VCaP (cell line): ENCODE measurements at regions not wholly inside any gene's neighbourhood (a gene's known extent, or its start where the extent isn't known, plus 50 kb on each side); places are given as distances from the start of the nearest gene placed in this dataset.
"Not testable (repeated sequence)": the region's sequence is repeated elsewhere in the genome, so short reads cannot be mapped to it uniquely, and the experiment has no call there.

Source experiments
- H3K27ac ChIP-seq: fragments of 450-650 bp; 2 replicates; pipeline ENCODE4 v1.5.1; 2017
- TF ChIP-seq, protein P1 (sequence below): fragments of 450-650 bp; conservative IDR thresholded peaks from 2 replicates; pipeline ENCODE4 v1.5.1; 2017; ENCODE audit warnings: mild to moderate bottlenecking, moderate library complexity

DNA sequence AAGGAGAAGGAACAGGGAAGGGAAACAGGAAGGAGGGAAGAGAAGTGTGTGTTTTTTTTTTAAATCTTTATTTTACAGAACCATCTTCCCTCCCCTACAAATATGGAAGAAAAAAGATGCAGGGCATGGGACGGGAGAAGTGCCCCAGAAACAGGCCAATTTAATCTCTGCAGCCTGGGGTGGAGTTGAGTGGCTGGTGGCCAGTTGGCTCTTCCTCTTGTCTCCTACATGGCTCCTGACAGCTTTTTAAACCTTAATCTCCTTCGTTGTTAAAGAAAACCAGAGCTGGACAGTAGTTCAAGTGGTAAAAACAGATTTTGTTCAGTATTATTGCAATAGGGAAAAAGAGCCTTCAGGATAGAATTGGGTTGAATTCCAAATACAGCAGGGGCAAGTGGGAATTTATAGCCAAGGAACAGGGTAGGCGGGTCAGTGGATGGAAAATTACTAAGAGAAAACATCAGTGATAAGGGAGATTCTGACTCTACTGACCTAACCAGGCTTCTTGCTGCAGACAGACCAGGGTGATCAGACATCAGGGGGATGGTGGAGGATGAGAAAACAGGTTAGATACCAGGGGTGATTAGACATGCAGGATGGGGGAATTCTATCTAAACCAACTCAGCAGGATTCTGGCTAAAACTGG lies 125.1 kb upstream of the CLINT1 start:
- H3K27ac ChIP-seq, result no peak overlapping the region
- TF ChIP-seq, protein P1, sequence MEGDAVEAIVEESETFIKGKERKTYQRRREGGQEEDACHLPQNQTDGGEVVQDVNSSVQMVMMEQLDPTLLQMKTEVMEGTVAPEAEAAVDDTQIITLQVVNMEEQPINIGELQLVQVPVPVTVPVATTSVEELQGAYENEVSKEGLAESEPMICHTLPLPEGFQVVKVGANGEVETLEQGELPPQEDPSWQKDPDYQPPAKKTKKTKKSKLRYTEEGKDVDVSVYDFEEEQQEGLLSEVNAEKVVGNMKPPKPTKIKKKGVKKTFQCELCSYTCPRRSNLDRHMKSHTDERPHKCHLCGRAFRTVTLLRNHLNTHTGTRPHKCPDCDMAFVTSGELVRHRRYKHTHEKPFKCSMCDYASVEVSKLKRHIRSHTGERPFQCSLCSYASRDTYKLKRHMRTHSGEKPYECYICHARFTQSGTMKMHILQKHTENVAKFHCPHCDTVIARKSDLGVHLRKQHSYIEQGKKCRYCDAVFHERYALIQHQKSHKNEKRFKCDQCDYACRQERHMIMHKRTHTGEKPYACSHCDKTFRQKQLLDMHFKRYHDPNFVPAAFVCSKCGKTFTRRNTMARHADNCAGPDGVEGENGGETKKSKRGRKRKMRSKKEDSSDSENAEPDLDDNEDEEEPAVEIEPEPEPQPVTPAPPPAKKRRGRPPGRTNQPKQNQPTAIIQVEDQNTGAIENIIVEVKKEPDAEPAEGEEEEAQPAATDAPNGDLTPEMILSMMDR, result no peak

DNA sequence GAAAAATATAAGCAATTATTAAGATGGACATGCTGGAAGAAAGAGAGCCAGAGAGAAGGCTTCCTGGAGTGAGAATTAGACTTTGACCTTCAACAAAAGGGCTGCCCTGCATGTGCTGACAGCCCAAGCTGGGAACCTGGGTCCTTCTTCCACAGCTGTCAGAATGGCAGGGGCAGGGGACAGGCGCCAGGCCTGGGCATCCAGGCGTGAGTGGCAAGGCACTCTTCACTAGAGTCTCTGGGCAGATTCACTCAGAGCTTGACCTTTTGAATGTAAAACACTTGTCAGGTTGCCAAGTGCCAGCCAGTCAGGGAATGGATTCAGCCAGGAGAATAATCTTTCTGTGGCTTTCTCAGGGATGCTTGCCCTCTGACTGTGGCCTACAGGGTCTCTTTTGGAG lies 119.1 kb upstream of the CLINT1 start:
- TF ChIP-seq, protein P1, result no peak
- H3K27ac ChIP-seq, result no peak overlapping the region

DNA sequence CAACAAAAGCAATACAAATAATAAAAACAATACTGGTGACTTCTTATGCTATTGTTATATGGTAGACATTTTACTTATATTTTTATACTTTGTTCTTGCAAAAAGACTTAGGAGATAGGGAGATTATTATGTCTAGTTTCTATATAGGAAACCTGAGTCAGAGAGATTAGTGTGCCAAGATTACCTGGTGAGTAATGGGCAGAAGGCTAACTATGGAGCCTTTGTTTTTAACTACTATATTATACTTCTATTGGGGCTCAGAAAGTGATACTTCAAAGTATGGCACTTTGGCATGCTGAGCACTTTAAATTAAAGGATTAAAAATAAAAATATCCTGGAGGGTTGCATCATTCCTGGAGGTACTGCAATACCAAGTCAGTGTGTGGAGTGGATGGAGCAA lies 117.5 kb upstream of the CLINT1 start:
- TF ChIP-seq, protein P1, result no peak
- H3K27ac ChIP-seq, result no peak overlapping the region

DNA sequence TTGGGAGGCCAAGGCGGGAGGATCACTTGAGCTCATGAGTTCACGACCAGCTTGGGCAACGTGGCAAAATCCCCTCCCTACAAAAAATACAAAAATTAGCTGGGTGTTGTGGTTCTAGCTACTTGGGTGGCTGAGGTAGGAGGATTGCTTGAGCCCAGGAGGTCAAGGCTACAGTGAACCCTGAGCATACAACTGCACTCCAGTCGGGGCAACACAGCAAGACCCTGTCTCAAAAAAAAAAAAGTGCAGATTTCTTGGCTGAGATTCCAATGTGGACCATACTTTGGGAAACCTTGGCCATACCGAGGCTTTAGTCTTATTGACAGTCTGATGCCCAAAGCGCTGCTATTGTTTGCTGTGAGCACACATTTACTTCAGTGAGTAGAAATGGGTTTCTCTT lies 113.6 kb upstream of the CLINT1 start:
- H3K27ac ChIP-seq, result no peak overlapping the region
- TF ChIP-seq, protein P1, result no peak

DNA sequence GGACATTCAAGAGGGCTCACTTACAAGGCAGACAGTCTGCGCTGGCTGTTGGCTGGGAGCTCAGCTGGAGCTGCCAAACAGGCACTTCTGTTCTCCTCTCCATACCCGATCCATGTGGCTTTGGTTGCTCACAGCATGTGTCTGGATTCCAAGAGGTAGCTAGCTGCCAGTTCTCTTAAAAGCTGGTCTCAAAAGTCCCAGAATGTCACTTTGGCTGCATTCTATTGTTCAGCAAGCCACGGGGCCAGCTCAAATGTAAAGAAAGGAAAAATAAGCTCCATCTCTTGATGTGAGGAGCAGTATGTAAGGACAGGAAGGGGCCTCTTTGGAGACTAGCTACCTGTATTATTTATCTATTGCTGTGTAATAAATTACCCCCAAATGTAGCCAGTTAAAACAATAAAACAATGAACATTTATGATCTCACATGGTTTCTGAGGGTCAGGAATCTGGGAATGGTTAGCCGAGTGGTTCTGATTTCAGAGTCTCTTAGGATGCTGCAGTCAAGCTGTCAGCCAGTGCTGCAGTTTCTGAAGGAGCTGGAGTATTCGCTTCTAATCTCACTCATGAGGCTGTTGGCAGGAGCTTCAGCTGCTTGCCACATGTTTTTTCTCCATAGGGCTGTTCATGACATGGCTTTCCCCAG lies 112.7 kb upstream of the CLINT1 start:
- TF ChIP-seq, protein P1, result no peak
- no peak overlapping the region for H3K27ac ChIP-seq

DNA sequence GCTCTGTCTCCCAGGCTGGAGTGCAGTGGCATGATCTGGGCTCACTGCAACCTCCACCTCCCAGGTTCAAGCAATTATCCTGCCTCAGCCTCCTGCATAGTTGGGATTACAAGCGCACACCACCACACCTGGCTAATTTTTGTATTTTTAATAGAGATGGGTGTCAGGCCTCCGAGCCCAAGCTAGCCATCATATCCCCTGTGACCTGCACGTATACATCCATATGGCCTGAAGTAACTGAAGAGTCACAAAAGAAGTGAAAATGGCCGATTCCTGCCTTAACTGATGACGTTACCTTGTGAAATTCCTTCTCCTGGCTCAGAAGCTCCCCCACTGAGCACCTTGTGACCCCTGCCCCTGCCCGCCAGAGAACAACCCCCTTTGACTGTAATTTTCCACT lies 109.6 kb upstream of the CLINT1 start:
- not testable (repeated sequence) for H3K27ac ChIP-seq

DNA sequence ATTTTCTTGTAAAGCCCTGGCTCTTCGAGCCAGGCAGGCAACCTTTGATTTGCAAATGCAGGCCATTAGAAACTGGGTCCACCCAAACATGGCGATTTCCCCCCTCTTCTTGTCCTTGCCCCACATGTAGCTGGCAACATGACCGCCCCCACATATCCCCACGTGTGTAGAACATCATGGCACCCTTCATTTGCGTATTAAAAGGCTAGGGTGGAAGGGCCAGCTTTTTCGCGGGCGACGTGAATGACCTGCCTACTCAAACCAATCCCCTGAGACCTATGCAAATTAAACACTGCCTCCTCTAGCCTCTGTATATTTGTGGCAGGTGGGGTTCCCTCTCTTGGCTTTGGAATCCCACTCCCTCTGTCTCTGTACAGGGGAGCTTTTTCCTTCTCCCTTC lies 107.0 kb upstream of the CLINT1 start:
- TF ChIP-seq, protein P1, result no peak
- H3K27ac ChIP-seq, result no peak overlapping the region

DNA sequence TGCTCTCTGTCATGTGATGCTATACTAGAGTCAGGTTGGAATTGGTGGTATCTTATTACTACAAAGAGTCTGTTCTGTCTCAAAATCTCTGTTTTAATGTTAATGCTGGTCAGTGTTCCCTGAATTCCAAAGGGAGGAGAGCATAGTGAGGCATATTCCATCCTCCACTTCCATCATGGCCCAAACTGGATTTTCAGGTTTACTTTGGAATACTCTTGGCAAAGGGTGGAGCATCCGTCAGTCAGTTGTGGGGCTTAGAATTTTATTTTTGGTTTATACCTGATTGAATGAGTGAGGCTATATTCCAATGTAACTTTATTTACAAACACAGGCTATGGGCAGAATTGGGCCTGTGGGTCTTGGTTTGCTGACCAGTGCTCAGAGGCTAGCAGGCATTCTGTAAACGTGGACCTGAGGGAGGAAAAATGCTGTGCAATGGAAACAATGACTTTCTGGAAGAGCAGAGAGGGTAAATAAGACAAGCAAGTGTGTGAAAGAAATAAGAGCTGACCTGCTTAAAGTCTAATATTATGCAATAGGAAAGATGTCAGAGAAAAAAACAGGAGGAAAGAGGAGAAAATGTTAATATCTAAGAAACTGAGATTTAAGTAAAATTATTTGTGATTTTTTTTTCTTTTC lies 106.2 kb upstream of the CLINT1 start:
- H3K27ac ChIP-seq, result no peak overlapping the region
- TF ChIP-seq, protein P1, result no peak
